H9 (cell line): ENCODE measurements at regions not wholly inside any gene's neighbourhood (a gene's known extent, or its start where the extent isn't known, plus 50 kb on each side); places are given as distances from the start of the nearest gene placed in this dataset.

Source experiments
- DNase-seq: peaks from one replicate; pipeline ENCODE4 v3.0.0-alpha.2; 2017
- H2AFZ ChIP-seq: one replicate; pipeline ENCODE4 v1.6.1; 2013; ENCODE audit warnings: mild to moderate bottlenecking, low read length, control low read depth, moderate library complexity
- H2AK5ac ChIP-seq: 2 replicates; pipeline ENCODE4 v1.6.1; 2013; ENCODE audit warnings: low read length, control low read depth, mixed read lengths; ENCODE audit not compliant: insufficient read length
- H2BK120ac ChIP-seq: one replicate; pipeline ENCODE4 v1.6.1; 2013; ENCODE audit warnings: low read depth, mild to moderate bottlenecking, low read length, control low read depth, inconsistent platforms; ENCODE audit not compliant: poor library complexity, severe bottlenecking
- H2BK12ac ChIP-seq: 2 replicates; pipeline ENCODE4 v1.6.1; 2013; ENCODE audit warnings: low read length, control low read depth, mixed read lengths, low read depth; ENCODE audit not compliant: insufficient read length
- H2BK15ac ChIP-seq: 2 replicates; pipeline ENCODE4 v1.6.1; 2013; ENCODE audit warnings: low read depth, low read length, control low read depth
- H2BK20ac ChIP-seq: one replicate; pipeline ENCODE4 v1.6.1; 2013; ENCODE audit warnings: low read depth, mild to moderate bottlenecking, low read length, control low read depth, inconsistent platforms; ENCODE audit not compliant: poor library complexity, severe bottlenecking
- H2BK5ac ChIP-seq: 2 replicates; pipeline ENCODE4 v1.6.1; 2013; ENCODE audit warnings: low read length, control low read depth, mixed read lengths; ENCODE audit not compliant: insufficient read length
- H3K14ac ChIP-seq: 2 replicates; pipeline ENCODE4 v1.6.1; 2013; ENCODE audit warnings: low read length, control low read depth; ENCODE audit not compliant: insufficient read depth
- H3K18ac ChIP-seq: 2 replicates; pipeline ENCODE4 v1.6.1; 2013; ENCODE audit warnings: low read depth, mild to moderate bottlenecking, mixed read lengths, low read length, control low read depth; ENCODE audit not compliant: insufficient read length
- H3K23ac ChIP-seq: 2 replicates; pipeline ENCODE4 v1.6.1; 2013; ENCODE audit warnings: low read length, control low read depth, mixed read lengths, low read depth; ENCODE audit not compliant: insufficient read length
- H3K23me2 ChIP-seq: 2 replicates; pipeline ENCODE4 v1.6.1; 2013; ENCODE audit warnings: low read depth, mild to moderate bottlenecking, mixed read lengths, low read length, control low read depth; ENCODE audit not compliant: insufficient read length, poor library complexity, severe bottlenecking
- H3K27ac ChIP-seq: 2 replicates; pipeline ENCODE4 v1.5.1; 2013; ENCODE audit warnings: low read length, control low read depth, mixed read lengths, low read depth; ENCODE audit not compliant: insufficient read length
- H3K27me3 ChIP-seq: 2 replicates; pipeline ENCODE4 v1.6.1; 2013; ENCODE audit warnings: low read length, control low read depth, inconsistent platforms; ENCODE audit not compliant: insufficient read depth
- H3K4ac ChIP-seq: 2 replicates; pipeline ENCODE4 v1.6.1; 2013; ENCODE audit warnings: low read depth, mild to moderate bottlenecking, control low read depth, inconsistent platforms, low read length, moderate library complexity
- H3K4me1 ChIP-seq: 2 replicates; pipeline ENCODE4 v1.6.1; 2013; ENCODE audit warnings: low read length, control low read depth, inconsistent platforms; ENCODE audit not compliant: insufficient read depth
- H3K4me2 ChIP-seq: 2 replicates; pipeline ENCODE4 v1.6.1; 2013; ENCODE audit warnings: low read length, control low read depth, mixed read lengths; ENCODE audit not compliant: insufficient read length, insufficient read depth
- H3K56ac ChIP-seq: 2 replicates; pipeline ENCODE4 v1.6.1; 2013; ENCODE audit warnings: low read depth, mild to moderate bottlenecking, mixed read lengths, low read length, control low read depth; ENCODE audit not compliant: insufficient read length
- H3K79me1 ChIP-seq: 2 replicates; pipeline ENCODE4 v1.6.1; 2013; ENCODE audit warnings: low read depth, mild to moderate bottlenecking, moderate library complexity, low read length, control low read depth, inconsistent platforms; ENCODE audit not compliant: insufficient read depth, poor library complexity, severe bottlenecking
- H3K79me2 ChIP-seq: 2 replicates; pipeline ENCODE4 v1.6.1; 2013; ENCODE audit warnings: low read length, control low read depth, inconsistent platforms; ENCODE audit not compliant: insufficient read depth
- H3K9ac ChIP-seq: 2 replicates; pipeline ENCODE4 v1.6.1; 2013; ENCODE audit warnings: low read length, control low read depth, mixed read lengths; ENCODE audit not compliant: insufficient read length; ENCODE audit errors: extremely low read depth
- H3K9me3 ChIP-seq: one replicate; pipeline ENCODE4 v1.6.1; 2013; ENCODE audit warnings: low read depth, low read length, inconsistent platforms; ENCODE audit not compliant: control insufficient read depth
- H3T11ph ChIP-seq: one replicate; pipeline ENCODE4 v1.6.1; 2013; ENCODE audit warnings: mild to moderate bottlenecking, low read length, control low read depth, inconsistent platforms
- H4K20me1 ChIP-seq: one replicate; pipeline ENCODE4 v1.6.1; 2013; ENCODE audit not compliant: control insufficient read depth, insufficient read length, insufficient read depth
- H4K5ac ChIP-seq: 2 replicates; pipeline ENCODE4 v1.6.1; 2013; ENCODE audit warnings: low read depth, mild to moderate bottlenecking, mixed read lengths, low read length, control low read depth; ENCODE audit not compliant: insufficient read length
- H4K8ac ChIP-seq: replicated peaks from 2 replicates; pipeline ENCODE4 v1.6.1; 2013; ENCODE audit warnings: low read length, control low read depth, mixed read lengths, low read depth; ENCODE audit not compliant: insufficient read length
- H4K91ac ChIP-seq: 2 replicates; pipeline ENCODE4 v1.6.1; 2013; ENCODE audit warnings: low read depth, mild to moderate bottlenecking, moderate library complexity, mixed read lengths, low read length, control low read depth; ENCODE audit not compliant: insufficient read length
- H3K27ac Mint-ChIP-seq, 3 experiments: 2 replicates in 2 of 3; 3 replicates in 1 of 3; pipeline ENCODE4 v1.8.0; 2020 to 2021; ENCODE audit warnings: mixed read lengths in 3 of 3, mild to moderate bottlenecking in 1 of 3, moderate library complexity in 1 of 3
- H3K27me3 Mint-ChIP-seq: 2 replicates; pipeline ENCODE4 v1.8.0; 2021; ENCODE audit warnings: low read depth, mild to moderate bottlenecking, moderate library complexity, mixed read lengths
- H3K36me3 Mint-ChIP-seq, 3 experiments: 2 replicates in 2 of 3; 3 replicates in 1 of 3; pipeline ENCODE4 v1.8.0; 2020 to 2021; ENCODE audit warnings: low read depth in 3 of 3, mixed read lengths in 3 of 3; ENCODE audit not compliant: insufficient read depth in 1 of 3
- H3K4me1 Mint-ChIP-seq, 2 experiments: 2 replicates each; pipeline ENCODE4 v1.8.0; 2020; ENCODE audit warnings: mixed read lengths in 2 of 2
- H3K4me3 Mint-ChIP-seq, 2 experiments: 2 replicates in 1 of 2; 3 replicates in 1 of 2; pipeline ENCODE4 v1.8.0; 2020 to 2021; ENCODE audit warnings: mild to moderate bottlenecking in 2 of 2, mixed read lengths in 2 of 2, moderate library complexity in 1 of 2
- H3K9me3 Mint-ChIP-seq, 2 experiments: 2 replicates in 1 of 2; 3 replicates in 1 of 2; pipeline ENCODE4 v1.8.0; 2020; ENCODE audit warnings: mild to moderate bottlenecking in 2 of 2, mixed read lengths in 2 of 2, moderate library complexity in 1 of 2
- CTCF ChIP-seq: fragments of 200-600 bp; sonication (generic); conservative IDR thresholded peaks from 3 replicates; pipeline ENCODE4 v1.8.0; 2021; ENCODE audit warnings: antibody characterized with exemption, mild to moderate bottlenecking
- WGBS: extraction: QIAGEN DNeasy Blood & Tissue Kit; methylation state at CpG from one replicate; pipeline ENCODE4 v1.1.7; 2013; ENCODE audit warnings: missing lambda C conversion rate, low lambda C conversion rate, mixed read lengths; ENCODE audit not compliant: insufficient read length; ENCODE audit errors: extremely low coverage; 5-methylcytosine and 5-hydroxymethylcytosine counted together

- Histone ChIP-seq H3K4me1 (no peaks in the 10 kb centered on the region), H3K27me3 (no peaks in the 10 kb centered on the region), H3K27ac (no peak overlapping the region), H2BK15ac (no peak overlapping the region), H3K18ac (no peak overlapping the region), H2BK20ac (no peak overlapping the region), H2AK5ac (no peak overlapping the region), H3K79me2 (no peaks in the 10 kb centered on the region), H3K56ac (no peak overlapping the region), H3K9ac (no peak overlapping the region), H2BK5ac (no peak overlapping the region), H2BK12ac (no peak overlapping the region), H4K8ac (no peak overlapping the region), H3K23ac (no peak overlapping the region), H4K20me1 (no peaks in the 10 kb centered on the region), H2AFZ (no peak overlapping the region), H3K9me3 (no peaks in the 10 kb centered on the region), H2BK120ac (no peak overlapping the region), H4K5ac (no peak overlapping the region), H3K23me2 (no peaks in the 10 kb centered on the region), H3T11ph (no peak overlapping the region), H4K91ac (no peak overlapping the region), H3K14ac (no peak overlapping the region), H3K4me2 (no peak overlapping the region), H3K4ac (no peak overlapping the region), H3K79me1 (no peaks in the 10 kb centered on the region)
- Mint-ChIP-seq H3K9me3 (no peaks in the 10 kb centered on the region), H3K4me1 (peaks cover 6 to 9% of the 10 kb centered on the region in 2 experiments), H3K4me3 (no peak overlapping the region), H3K27me3 (no peaks in the 10 kb centered on the region), H3K27ac (no peak overlapping the region), H3K36me3 (peaks cover 0 to 7% (median 4%) of the 10 kb centered on the region in 3 experiments; a peak in 3 of 7 replicates)
- WGBS, result no CpG with 5 or more reads among the region's 6 CpGs
- DNase-seq, result no peak
- TF ChIP-seq CTCF, result no peak
These were observed 235.6 kb upstream of the FMN2 start for GRCh38 chr1:239856067-239856466.
